ENCODE measurements at regions not wholly inside any gene's neighbourhood (a gene's known extent, or its start where the extent isn't known, plus 50 kb on each side); places are given as distances from the start of the nearest gene placed in this dataset.

GRCh38 chr5:10130881-10131280 lies 118.8 kb downstream of the ATPSCKMT start (continued):
- TF ChIP-seq JUN (IDR thresholded peaks at IDR 0.05; ENCODE audit: low read depth, low read length) (no peak), PHF8 (conservative IDR thresholded peaks at IDR 0.05; ENCODE audit: low read depth, low read length) (no peak), CEBPB (IDR thresholded peaks at IDR 0.05; ENCODE audit: low read depth, low read length) (no peak)
